Stimulated activated CD8-positive, alpha-beta memory T cell treated with anti-CD3 and anti-CD28 coated beads, Interleukin-2, amount 100 ng/mL, for 48 hours (primary cell): ENCODE measurements at regions not wholly inside any gene's neighbourhood (a gene's known extent, or its start where the extent isn't known, plus 50 kb on each side); places are given as distances from the start of the nearest gene placed in this dataset.
A peak's percentile ranks its signal among the peaks of the same experiment; 100 is the strongest.
"Not testable (repeated sequence)": the region's sequence is repeated elsewhere in the genome, so short reads cannot be mapped to it uniquely, and the experiment has no call there.

Experiments used
- DNase-seq, 2 donors: peaks; one replicate each; pipeline ENCODE4 v3.0.0-alpha.2; 2020; ENCODE audit warnings: low read depth in 2 of 2

- DNase-seq = no peak
Observed at GRCh38 chr15:70525551-70525950, 237.8 kb downstream of the UACA start.

- no peak for DNase-seq
Observed at GRCh38 chr15:70524470-70524869, 238.9 kb downstream of the UACA start.

- DNase-seq = no peak
Observed at GRCh38 chr15:70523616-70524015, 239.7 kb downstream of the UACA start.

GRCh38 chr15:70523192-70523591 lies 240.2 kb downstream of the UACA start:
- no peak for DNase-seq

- no peak for DNase-seq
Observed at GRCh38 chr15:70522323-70522966, 240.9 kb downstream of the UACA start.

GRCh38 chr15:70521576-70522322 lies 241.6 kb downstream of the UACA start:
- no peak for DNase-seq

GRCh38 chr15:70519616-70520015 lies 243.7 kb downstream of the UACA start:
- no peak for DNase-seq

GRCh38 chr15:70519004-70519365 lies 244.4 kb downstream of the UACA start:
- no peak for DNase-seq

- no peak for DNase-seq
Observed at GRCh38 chr15:70518201-70519003, 245.0 kb downstream of the UACA start.

GRCh38 chr15:70517194-70517590 lies 246.2 kb downstream of the UACA start:
- DNase-seq = no peak

GRCh38 chr15:70516408-70517193 lies 246.8 kb downstream of the UACA start:
- no peak for DNase-seq

- DNase-seq = no peak
Observed at GRCh38 chr15:70514251-70514650, 249.1 kb downstream of the UACA start.

- no peak for DNase-seq
Observed at GRCh38 chr15:70513819-70514218, 249.5 kb downstream of the UACA start.

GRCh38 chr15:70512772-70513362 lies 250.5 kb downstream of the UACA start:
- DNase-seq = peak in 1 of 2 donors; percentile 59

GRCh38 chr15:70511972-70512587 lies 251.3 kb downstream of the UACA start:
- DNase-seq = not testable (repeated sequence)

GRCh38 chr15:70510433-70510832 lies 252.9 kb downstream of the UACA start:
- no peak for DNase-seq

GRCh38 chr15:70509731-70510143 lies 253.6 kb downstream of the UACA start:
- no peak for DNase-seq

GRCh38 chr15:70509282-70509662 lies 254.1 kb downstream of the UACA start:
- DNase-seq = no peak

- no peak for DNase-seq
Observed at GRCh38 chr15:70508561-70509281, 254.6 kb downstream of the UACA start.

- no peak for DNase-seq
Observed at GRCh38 chr15:70507772-70508371, 255.5 kb downstream of the UACA start.
